Epithelial cell of proximal tubule (primary cell): ENCODE measurements at regions not wholly inside any gene's neighbourhood (a gene's known extent, or its start where the extent isn't known, plus 50 kb on each side); places are given as distances from the start of the nearest gene placed in this dataset.

Experiments
- DNase-seq: peaks from one replicate; pipeline ENCODE4 v3.0.0-alpha.2; 2011; ENCODE audit warnings: low read depth
- H3K4me3 ChIP-seq: 2 replicates; pipeline ENCODE4 v1.5.1; 2011; ENCODE audit warnings: low read depth, mild to moderate bottlenecking, low read length
- CTCF ChIP-seq: conservative IDR thresholded peaks from 2 replicates; pipeline ENCODE4 v1.5.1; 2012; ENCODE audit warnings: low read depth, mild to moderate bottlenecking, low read length

- TF ChIP-seq CTCF = no peak
- no peak for DNase-seq
- H3K4me3 ChIP-seq = no peak overlapping the region
These were observed 97.1 kb downstream of the JCAD start for GRCh38 chr10:29962166-29962850.

- no peak overlapping the region for H3K4me3 ChIP-seq
- no peak for DNase-seq
- no peak for TF ChIP-seq CTCF
These were observed 98.0 kb downstream of the JCAD start for GRCh38 chr10:29961351-29961750.

- H3K4me3 ChIP-seq = no peak overlapping the region
- DNase-seq = no peak
- no peak for TF ChIP-seq CTCF
These were observed 99.1 kb downstream of the JCAD start for GRCh38 chr10:29960261-29960660.

- no peak overlapping the region for H3K4me3 ChIP-seq
- no peak for DNase-seq
These were observed 99.8 kb downstream of the JCAD start for GRCh38 chr10:29959586-29959985.

GRCh38 chr10:29958440-29958839 is 100.9 kb downstream of the JCAD start:
- DNase-seq = no peak
- no peak for TF ChIP-seq CTCF
- H3K4me3 ChIP-seq = no peak overlapping the region

More at GRCh38 chr10:29959586-29959985, 99.8 kb downstream of the JCAD start:
- TF ChIP-seq CTCF = no peak

GRCh38 chr10:29957907-29958331 is 101.5 kb downstream of the JCAD start:
- peak; percentile 91 for DNase-seq
- no peak for TF ChIP-seq CTCF

GRCh38 chr10:29957236-29957635 is 102.2 kb downstream of the JCAD start:
- TF ChIP-seq CTCF = no peak
- no peak overlapping the region for H3K4me3 ChIP-seq
- no peak for DNase-seq

More at GRCh38 chr10:29957907-29958331, 101.5 kb downstream of the JCAD start:
- H3K4me3 ChIP-seq = no peak overlapping the region
